A673 (cell line): ENCODE measurements at regions not wholly inside any gene's neighbourhood (a gene's known extent, or its start where the extent isn't known, plus 50 kb on each side); places are given as distances from the start of the nearest gene placed in this dataset.

Experiments used
- CTCF ChIP-seq: fragments of 300-800, 200-600 bp; sonication (generic); conservative IDR thresholded peaks from 2 replicates; pipeline ENCODE4 v1.5.1; 2017; ENCODE audit warnings: low read depth, mild to moderate bottlenecking, antibody characterized with exemption, low read length, moderate library complexity, mixed read lengths
- EZH2 ChIP-seq: fragments of 200-600 bp; sonication (generic); IDR thresholded peaks from 2 replicates; pipeline ENCODE4 v1.6.1; 2017; ENCODE audit warnings: borderline replicate concordance, low read depth, mild to moderate bottlenecking, mixed read lengths, antibody characterized with exemption, low read length; ENCODE audit not compliant: poor library complexity, severe bottlenecking

- no peak for TF ChIP-seq CTCF
- TF ChIP-seq EZH2: no peak
Measured at GRCh38 chr4:54813674-54814073, 155.9 kb downstream of the KIT start.
